KMS-11 (cell line): ENCODE measurements at regions not wholly inside any gene's neighbourhood (a gene's known extent, or its start where the extent isn't known, plus 50 kb on each side); places are given as distances from the start of the nearest gene placed in this dataset.

Experiments
- H2AFZ ChIP-seq: fragments of 200-600 bp; sonication (generic); 2 replicates; pipeline ENCODE4 v1.6.1; 2016; ENCODE audit warnings: antibody characterized with exemption, mixed run types, low read depth
- H3K27ac ChIP-seq: fragments of 200-600 bp; sonication (generic); 2 replicates; pipeline ENCODE4 v1.6.1; 2016; ENCODE audit warnings: mild to moderate bottlenecking, mixed run types
- H3K27me3 ChIP-seq: fragments of 200-600 bp; sonication (generic); 2 replicates; pipeline ENCODE4 v1.6.1; 2017; ENCODE audit warnings: mild to moderate bottlenecking, low read depth, mixed run types, moderate library complexity; ENCODE audit not compliant: insufficient read depth
- H3K36me3 ChIP-seq: fragments of 200-600 bp; sonication (generic); 2 replicates; pipeline ENCODE4 v1.6.1; 2017; ENCODE audit warnings: mild to moderate bottlenecking, mixed run types; ENCODE audit not compliant: insufficient read depth
- H3K4me1 ChIP-seq: fragments of 200-600 bp; sonication (generic); 2 replicates; pipeline ENCODE4 v1.6.1; 2016; ENCODE audit warnings: mild to moderate bottlenecking, low read depth, mixed run types; ENCODE audit not compliant: poor library complexity, severe bottlenecking
- H3K4me2 ChIP-seq: fragments of 200-600 bp; sonication (generic); 2 replicates; pipeline ENCODE4 v1.7.0; 2016; ENCODE audit warnings: mild to moderate bottlenecking, mixed run types
- H3K4me3 ChIP-seq: fragments of 200-600 bp; sonication (generic); IDR thresholded peaks from 2 replicates; pipeline ENCODE4 v1.6.1; 2017; ENCODE audit warnings: low read depth, low read length, mixed read lengths; ENCODE audit not compliant: insufficient read depth
- H3K79me2 ChIP-seq: fragments of 200-600 bp; sonication (generic); 2 replicates; pipeline ENCODE4 v1.6.1; 2016; ENCODE audit warnings: low read depth, mixed run types; ENCODE audit not compliant: insufficient read depth
- H3K9ac ChIP-seq: fragments of 200-600 bp; sonication (generic); 2 replicates; pipeline ENCODE4 v1.6.1; 2016; ENCODE audit warnings: mild to moderate bottlenecking, mixed run types
- H4K20me1 ChIP-seq: fragments of 200-600 bp; sonication (generic); 2 replicates; pipeline ENCODE4 v1.6.1; 2016; ENCODE audit warnings: mild to moderate bottlenecking, mixed run types; ENCODE audit not compliant: insufficient read depth
- CTCF ChIP-seq: fragments of 200-600 bp; sonication (generic); conservative IDR thresholded peaks from 2 replicates; pipeline ENCODE4 v1.6.1; 2017; ENCODE audit warnings: low read depth, mild to moderate bottlenecking, antibody characterized with exemption, low read length, moderate library complexity, mixed read lengths

- no peak for TF ChIP-seq CTCF
- H3K4me2 ChIP-seq, result no peak overlapping the region
- H3K9ac ChIP-seq, result no peak overlapping the region
- no peak overlapping the region for H3K27ac ChIP-seq
- no peak overlapping the region for H2AFZ ChIP-seq
- H4K20me1 ChIP-seq, result no peaks in the 10 kb centered on the region
- no peaks in the 10 kb centered on the region for H3K36me3 ChIP-seq
- no peaks in the 10 kb centered on the region for H3K79me2 ChIP-seq
- H3K4me1 ChIP-seq, result no peaks in the 10 kb centered on the region
- no peak overlapping the region for H3K4me3 ChIP-seq
- H3K27me3 ChIP-seq, result no peaks in the 10 kb centered on the region
Measured at GRCh38 chr4:121485190-121485804, 104.5 kb upstream of the QRFPR start.

DNA sequence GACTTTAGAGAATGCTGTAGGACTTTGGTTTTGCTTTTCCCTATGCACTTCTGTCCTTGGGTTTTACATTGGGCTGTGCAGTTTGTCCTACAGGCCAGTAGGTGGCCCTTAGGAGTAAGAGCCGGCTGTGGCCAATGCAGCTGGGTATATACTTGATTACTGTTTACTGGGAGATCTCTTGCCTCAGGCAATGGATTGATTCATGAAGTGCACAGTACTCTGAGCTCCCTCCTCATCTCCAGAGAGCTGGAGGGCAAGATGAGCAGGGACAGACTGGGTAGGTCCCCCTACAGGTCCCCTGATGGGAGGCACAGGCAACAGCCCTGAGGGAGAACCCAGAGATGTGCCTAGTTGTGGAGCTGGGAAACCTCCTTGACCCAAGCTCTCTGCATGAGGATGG, 103.8 kb upstream of the QRFPR start:
- Histone ChIP-seq H3K9ac (no peak overlapping the region), H3K27me3 (no peaks in the 10 kb centered on the region), H3K27ac (no peak overlapping the region), H3K79me2 (no peaks in the 10 kb centered on the region), H4K20me1 (no peaks in the 10 kb centered on the region), H2AFZ (no peak overlapping the region), H3K36me3 (no peaks in the 10 kb centered on the region), H3K4me2 (no peak overlapping the region), H3K4me3 (no peak overlapping the region), H3K4me1 (no peaks in the 10 kb centered on the region)
- peak; percentile 88 for TF ChIP-seq CTCF

GRCh38 chr4:121479808-121480207, 99.0 kb upstream of the QRFPR start:
- H2AFZ ChIP-seq, result no peak overlapping the region
- no peak overlapping the region for H3K9ac ChIP-seq
- H3K4me2 ChIP-seq, result no peak overlapping the region
- no peak overlapping the region for H3K27ac ChIP-seq
- H4K20me1 ChIP-seq, result no peaks in the 10 kb centered on the region
- H3K4me1 ChIP-seq, result no peaks in the 10 kb centered on the region
- no peaks in the 10 kb centered on the region for H3K27me3 ChIP-seq
- no peak for TF ChIP-seq CTCF
- peaks cover 3% of the 10 kb centered on the region; the same call in 1 of the 2 replicates for H3K36me3 ChIP-seq
- no peak overlapping the region for H3K4me3 ChIP-seq
- H3K79me2 ChIP-seq, result no peaks in the 10 kb centered on the region

GRCh38 chr4:121477480-121477879, 96.7 kb upstream of the QRFPR start:
- Histone ChIP-seq H2AFZ (no peak overlapping the region), H3K9ac (no peak overlapping the region)

More at GRCh38 chr4:121477480-121477879, 96.7 kb upstream of the QRFPR start:
- no peak for TF ChIP-seq CTCF
- H3K79me2 ChIP-seq, result no peaks in the 10 kb centered on the region
- no peak overlapping the region for H3K27ac ChIP-seq
- H3K4me1 ChIP-seq, result peaks cover 5% of the 10 kb centered on the region
- peaks cover 3% of the 10 kb centered on the region; the same call in 1 of the 2 replicates for H3K36me3 ChIP-seq
- no peak overlapping the region for H3K4me2 ChIP-seq
- H4K20me1 ChIP-seq, result no peaks in the 10 kb centered on the region
- H3K27me3 ChIP-seq, result no peaks in the 10 kb centered on the region
- H3K4me3 ChIP-seq, result no peak overlapping the region
